ENCODE measurements at regions not wholly inside any gene's neighbourhood (a gene's known extent, or its start where the extent isn't known, plus 50 kb on each side); places are given as distances from the start of the nearest gene placed in this dataset.

DNA sequence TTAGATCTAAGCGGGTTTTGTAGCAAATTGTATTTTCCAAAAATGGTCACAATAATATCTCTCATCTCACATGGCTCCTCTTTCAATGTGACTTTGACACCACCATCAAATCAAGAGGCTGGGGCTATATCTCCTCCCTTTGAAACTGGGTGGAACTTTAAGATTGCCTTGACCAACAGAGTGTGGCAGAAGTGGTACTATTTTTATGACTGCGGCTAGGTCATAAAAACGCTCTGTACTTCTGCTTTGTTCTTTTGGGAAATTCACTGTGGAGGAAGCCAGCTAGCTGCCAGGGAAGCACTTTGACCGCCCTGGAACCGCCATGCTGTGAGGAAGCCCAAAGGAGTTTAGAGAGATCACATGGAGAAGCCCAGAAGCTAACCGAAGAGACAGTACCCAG, 50.7 kb upstream of the ACOT11 start:
- no peak for DNase-seq

DNA sequence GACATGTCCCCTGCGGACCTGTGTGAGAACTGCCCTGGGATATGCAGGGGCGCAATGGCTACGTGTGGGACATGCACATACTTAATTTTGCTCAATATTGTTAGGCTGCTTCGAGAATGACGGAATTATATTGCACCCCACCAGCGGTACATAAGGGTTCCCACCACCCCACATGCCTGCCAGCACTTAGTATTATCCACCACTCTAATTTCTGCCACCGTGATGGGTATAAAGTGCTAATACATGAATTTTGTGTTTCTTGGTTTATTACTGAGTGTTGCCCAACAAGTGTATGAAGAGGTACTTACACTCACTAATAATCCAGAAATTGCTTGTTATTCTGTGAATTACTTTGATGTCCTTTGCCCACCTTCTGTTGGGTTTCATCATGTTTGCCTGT, 52.1 kb upstream of the ACOT11 start:
- no peak for DNase-seq

DNA sequence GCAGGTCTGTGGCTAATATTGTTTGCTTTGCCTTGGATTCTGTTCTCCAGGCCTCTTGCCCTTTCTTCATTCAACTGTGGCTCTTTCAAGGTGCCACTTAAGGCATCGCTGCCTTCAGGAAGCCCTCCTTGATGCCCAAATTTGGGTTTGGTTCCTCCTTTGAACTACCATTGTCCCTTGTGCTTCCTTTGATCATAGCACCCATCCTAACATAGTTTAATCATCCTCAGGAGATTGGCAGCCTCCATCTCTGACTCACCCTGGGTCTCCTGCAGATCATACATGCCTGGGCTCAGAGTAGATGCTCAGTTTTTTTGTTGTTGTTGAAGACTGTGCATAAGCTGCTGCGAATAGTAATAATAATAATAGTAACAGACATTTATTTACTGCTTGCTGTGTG, 54.4 kb upstream of the ACOT11 start:
- DNase-seq: no peak

DNA sequence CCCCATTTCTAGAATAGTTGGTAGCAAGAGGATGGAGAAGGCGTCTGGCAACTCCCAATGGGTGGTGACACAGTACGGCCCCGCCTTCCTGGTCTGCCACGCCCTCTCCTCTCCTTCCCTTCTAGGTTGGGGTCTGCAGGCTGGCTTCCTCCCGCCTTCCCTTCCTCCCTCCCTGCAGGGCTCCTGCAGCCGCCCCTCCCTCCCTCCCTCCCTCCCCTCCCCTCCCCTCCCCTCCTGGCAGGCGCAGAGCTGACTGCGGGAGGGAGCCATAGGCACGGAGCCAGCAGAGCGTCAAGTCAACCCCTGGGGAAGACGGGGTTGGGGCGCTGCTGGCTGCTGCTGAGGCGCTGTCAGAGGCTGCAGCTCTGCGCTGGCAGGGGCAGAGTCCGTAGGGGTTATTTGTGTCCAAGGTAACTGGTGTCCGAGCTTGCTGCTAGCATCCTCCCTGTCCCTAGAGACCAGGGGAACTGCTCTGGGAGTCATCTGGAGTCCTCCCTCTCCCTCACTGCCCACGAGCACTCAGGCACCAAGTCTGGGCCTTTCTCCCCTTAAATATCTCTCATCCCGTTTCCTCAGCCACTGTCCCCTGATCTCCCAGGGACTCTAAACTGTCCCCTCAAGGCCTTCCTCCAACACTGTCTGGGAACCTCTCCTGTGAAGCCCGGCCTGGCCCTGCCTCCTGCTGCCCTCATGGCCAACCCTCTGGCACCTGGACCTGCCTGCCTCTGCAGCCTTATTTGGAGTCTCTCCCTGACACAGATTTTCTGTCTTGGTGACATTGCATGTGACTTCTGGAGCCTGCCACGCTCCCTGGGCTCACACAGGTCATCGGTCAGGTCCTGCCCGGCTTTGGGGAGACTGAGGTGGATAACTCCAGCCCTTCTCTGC, 57.4 kb upstream of the ACOT11 start:
- DNase-seq: no peak

DNA sequence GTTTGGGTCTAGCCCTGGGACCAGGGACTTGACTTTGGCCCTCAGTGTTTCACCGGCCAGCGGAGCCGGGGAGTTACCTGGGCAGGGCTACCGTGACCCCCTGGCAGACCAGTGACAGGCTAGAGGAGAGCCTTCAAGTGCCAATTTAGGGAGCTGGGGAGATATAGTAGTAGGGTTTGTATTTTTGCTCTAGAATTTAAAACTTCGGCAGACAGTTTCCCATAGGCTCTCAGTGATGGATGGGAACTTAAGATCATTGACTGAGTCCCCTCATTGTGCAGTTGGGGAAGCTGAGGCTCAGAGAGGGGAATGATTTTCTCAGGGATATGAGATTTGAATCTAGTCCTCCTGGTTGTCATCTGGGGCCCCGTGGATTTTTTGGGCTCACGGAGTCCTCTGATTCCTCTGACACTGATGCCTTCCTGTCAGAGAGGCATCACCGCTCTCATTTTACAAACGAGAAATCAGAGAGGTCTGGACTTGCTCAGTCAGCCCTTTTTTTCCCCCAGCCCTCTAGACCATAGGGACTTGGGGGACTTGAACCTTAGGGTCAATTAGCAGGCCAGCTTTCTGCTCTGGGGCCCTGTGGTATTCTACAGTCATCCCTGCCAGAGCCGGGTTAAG, 58.3 kb upstream of the ACOT11 start:
- DNase-seq: no peak

DNA sequence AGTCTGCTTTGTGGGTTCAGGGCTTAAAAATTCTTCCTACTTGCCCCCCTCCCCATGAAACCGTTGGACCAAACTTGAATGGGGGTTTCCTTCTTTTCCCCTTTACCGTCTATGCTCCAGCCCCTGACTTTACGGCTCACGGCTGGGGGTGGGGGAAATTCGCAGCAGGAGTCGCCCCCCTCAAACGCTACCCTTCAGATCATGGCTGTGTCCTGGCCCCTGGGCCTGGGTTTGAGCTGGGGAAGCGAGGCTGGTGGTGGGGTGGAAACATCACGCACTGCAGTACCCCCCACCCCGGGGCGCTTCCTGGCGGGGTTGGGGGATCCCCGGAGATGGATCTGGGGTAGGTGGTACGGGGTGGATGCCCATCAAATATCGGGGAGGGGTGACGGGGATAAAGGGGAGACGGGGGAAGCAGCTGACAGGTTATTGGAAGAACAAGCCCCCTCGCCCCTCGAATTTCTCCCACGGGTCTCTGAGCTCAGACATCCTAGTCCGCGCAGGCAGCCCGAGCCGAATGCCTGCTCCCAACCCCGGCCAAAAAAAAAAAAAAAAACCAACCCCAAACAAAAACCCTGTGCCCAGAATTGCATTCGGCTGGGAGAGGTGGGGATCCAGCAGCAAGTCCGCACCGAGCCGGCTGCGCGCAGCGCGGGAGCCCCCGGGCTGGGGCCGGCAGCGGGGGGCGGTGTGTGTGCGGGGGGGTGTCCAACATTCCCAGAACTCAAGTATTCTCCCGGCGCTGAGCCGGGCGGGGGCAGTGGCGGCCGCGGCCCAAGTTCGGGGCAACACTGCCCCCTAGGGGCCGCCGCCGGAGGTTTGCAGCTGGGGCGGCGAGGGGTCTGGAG, 59.0 kb upstream of the ACOT11 start:
- DNase-seq: peak; percentile 70

DNA sequence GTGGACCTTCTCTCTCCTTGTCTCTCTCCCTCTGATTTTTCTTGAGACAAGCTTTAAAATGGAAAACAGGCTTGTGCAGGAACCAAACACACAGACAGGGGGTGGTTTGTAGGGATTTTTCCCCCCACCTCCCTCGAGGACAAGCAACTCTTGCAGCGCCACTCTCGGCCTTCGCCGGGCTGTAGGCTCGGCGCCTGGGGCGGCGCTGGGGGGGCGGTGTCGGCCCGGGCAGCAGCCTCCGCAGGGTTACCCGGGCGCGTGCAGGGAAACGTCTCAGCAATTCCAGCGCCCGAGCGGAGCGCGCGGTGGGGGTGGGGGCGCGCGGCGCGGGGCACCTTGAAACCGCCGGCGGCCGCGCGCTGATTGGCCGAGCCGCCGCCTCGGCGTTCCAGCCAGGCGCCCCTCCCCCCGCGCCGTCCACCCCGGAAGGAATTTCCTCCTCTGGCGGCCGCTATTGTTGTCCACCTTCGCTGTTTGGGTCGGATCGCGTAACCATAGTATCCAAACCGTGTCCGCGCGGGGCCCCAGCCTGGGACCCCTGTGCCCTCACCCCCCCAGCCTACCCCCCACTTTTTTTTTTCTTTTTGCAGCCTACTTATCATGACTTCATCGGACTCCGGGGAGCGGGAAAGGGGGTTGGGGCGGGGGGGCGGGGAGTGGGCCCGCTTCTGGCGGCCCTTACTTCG, 59.8 kb upstream of the ACOT11 start:
- peak; percentile 73 for DNase-seq

DNA sequence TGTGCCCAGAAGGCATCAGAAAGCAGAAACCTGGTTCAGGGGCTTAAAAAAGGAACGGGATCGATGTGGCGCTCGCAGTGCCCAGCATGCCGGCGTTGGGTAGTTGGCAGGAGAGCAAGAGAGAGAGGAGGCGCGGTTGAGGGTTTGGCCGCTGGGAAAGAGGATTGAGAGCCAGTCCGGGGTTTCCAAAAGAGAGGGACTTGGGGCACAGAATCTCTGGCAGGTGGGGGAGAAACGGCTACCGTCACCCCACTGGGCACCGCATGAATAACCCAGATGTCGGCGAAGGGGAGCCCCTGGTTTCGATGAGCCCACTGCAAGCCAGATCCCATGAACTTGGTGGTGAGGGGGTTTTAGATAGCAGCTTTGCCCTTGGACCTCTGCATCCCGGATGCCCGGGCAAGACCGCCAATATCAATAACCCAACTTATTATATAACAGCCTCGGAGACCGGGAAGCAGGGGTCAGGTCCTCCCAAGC, 60.4 kb upstream of the ACOT11 start:
- no peak for DNase-seq

DNA sequence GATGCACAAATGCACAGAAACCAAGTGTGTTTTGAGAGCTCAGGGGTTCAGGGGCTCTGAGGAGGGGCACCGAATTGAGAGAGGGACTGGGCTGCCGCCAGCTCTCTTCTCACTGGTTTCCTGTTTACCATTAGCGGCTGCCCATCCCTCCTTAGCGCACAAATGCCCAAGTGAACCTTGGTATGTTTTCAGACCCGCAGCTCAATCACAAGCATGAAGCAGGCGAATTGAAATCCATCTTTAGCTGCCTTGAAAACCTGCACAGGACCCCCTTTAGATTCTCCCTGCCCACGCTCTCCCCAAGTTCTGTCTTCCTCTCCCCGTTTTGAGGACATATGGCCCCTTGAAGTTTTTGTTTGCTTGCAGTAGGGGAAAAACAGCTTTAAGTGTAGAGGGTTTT, 61.1 kb upstream of the ACOT11 start:
- DNase-seq: no peak

DNA sequence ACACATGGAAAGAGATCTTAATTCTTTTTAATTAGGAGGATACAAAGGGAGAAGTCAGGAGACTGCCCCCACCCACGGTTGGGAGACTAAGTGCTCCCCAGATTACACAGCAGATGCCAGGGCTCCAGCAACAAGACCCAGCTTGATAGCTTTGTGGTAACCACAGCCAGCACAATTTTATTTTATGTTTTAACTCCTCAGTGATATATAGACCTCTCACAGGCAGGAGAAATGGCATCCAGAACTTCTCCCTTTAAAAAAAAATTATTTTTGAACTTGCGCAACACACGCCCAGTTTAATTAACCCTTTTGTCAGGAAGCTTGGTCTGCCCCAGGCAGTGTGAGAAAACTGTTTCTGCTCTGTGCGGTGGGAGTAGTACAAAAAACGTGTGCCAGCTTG, 62.6 kb upstream of the ACOT11 start:
- DNase-seq: no peak

DNA sequence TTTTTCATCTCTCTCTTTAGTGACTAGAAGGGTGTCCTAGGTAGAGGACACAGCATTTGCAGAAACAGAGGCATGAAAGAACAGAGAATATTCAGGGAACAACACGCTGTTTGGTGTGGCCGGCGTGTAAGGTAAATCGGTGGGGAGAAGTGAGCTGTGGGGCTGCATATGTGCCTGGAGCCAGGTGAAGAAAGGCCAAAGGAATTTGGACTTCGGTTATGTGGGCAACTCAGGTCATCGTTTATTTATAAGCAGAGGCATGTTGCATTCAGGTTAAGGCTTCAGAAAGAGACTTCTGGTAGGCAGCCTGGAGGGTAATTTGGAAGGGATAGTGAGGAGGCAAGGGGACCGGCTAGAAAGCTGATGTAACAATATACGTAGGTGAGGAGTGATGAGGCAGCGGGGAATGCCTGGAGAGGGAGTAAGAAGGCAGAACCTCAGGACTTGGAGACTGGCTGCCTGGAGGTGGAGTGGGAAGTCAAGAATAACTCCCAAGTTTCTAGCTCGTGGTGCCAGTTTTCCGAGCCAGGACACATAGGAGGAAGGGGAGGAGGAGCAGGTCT, 64.1 kb upstream of the ACOT11 start:
- DNase-seq: no peak

DNA sequence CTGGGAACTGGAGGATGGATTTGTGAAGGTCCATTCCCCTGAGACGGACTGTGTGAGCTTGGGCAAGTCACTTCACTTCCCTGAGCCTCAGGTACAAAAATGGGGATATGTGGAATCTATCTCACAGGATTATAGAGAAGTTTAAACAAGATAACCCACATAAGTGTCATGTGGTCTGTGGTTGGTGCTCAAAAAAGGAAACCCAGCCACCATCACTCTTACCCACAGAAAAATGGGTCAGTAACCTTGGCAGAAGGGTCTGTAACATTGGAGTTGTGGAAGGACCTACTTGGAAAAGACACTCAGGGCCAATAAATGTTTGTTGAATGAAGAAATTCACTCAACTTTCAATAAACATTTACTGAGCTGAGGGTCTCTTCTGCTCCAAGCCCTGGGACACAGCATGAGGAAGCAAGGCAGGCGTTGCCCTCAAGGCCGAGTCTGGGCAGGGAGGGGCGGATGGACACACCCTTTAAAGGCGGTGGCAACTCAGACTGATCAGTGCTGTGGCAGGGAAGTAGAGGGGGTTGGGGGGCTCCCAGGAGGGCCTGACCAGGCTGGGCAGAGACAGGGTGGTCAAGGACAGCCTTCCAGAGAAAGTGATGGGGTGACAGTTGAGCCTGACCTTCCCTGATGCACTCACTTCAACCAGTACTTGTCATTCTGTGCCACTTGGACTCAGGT, 66.7 kb upstream of the ACOT11 start:
- DNase-seq: no peak

DNA sequence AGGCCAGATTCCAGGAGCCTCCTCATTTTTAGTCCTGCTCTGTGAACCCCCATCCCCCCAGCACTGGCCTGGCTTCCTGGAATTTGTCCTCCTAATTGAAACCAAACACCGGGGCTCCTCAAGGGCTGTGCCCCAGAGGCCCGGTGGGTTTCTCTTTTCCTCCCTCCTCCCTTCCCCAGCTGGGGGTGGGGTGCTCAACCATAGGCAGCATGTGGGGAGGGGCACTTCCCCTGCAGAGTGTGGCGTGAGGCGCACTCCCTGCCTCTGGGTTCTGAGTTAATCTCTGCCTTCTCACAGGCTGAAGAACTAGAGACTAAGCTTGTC, 67.5 kb upstream of the ACOT11 start:
- no peak for DNase-seq

DNA sequence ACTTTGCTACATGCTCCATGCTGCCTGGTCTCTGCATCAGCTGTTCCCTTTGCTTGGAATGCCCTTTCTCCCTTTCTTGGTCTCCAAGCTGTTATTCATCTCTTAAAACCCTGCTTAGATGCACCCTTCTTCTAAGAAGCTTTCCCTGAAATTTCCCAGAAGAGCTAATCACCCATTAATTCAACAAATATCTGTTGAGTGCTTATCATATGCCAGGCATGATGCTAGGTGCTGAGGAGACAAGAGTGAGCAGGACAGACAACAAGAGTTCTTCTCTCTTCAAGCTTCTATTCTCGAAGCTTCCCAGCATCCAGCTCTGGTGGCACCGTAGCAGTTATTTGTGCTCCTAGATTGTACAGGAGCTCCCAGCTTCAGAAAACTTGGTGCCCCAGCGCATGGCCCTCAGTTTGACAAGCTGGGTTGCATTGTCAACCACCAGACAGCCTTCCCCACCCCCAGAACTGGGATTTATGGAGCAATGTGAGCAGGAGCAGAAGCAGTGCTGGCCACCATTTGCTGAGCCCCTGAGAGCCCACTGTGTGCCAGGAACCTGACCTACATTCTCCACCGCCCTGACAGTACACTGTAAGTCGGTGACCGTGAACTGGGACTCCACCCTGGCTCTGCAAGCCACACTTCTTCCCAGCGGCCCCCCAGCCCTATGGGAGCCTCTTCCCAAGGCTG, 68.0 kb upstream of the ACOT11 start:
- DNase-seq: no peak

DNA sequence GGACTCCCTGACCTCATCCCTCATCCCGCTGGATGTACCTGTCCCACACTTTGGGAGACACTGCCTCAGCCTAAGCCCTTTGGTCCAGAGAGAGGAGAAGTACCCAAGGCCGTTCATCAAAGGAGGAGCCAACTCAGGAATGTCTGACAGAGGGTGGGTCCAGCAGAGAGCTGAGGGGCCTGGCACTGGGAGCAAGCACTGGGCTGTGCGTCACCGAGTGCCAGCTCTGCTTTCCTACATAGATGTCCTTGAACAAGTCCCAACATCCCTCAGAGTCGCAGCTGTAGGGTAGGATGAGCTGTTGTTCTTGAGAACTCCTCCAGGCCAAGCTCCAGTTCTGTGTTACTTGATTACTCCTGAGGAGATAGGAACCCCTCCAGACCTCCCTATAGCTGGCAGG, 68.8 kb upstream of the ACOT11 start:
- DNase-seq: no peak

DNA sequence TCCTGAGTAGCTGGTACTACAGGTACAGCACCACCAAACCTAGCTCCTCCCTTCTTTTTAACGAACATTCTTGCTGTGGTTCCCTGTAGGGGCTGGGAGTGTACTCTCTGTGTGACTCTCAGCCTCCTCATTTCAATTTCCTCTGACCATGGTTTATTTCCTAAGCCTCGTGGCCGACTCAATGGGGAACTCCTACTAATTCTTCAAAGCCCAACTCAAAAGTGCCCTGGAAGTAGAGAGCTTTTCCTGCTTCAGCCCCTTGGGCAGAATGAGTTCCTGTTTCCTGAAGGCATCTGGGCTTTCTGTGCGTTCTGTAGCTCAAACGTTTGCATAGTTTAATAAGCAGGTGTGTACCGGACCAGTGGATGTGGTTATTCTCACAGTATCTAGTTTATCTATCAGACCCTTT, 70.9 kb upstream of the ACOT11 start:
- no peak for DNase-seq

DNA sequence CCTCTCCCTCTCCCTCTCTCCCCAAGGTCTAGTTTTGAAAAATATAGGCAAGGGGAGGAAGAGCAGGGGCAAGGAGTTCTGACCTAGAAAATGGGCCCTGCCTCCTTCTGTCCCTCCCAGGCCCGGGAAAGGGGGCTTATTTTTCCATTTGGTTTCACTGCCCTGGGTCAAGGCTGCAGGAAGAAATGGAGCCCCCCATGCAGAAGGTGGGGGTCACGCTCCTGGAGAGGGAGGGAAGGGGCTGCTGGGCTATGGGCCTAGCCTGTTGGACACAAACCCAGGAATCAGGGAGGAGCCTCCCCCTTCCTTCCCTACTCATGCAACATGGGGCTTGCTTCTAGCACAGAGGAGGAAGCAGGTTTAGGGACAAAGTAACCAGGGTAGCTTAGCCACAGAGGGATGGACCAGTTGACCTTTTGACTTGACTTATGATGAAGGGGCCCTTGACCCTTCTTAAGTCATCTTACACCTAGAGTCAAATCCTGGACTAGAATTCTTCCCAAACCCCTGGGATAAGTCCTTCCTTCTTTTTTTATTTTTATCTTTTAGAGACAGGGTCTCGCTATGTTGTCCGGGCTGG, 70.4 kb upstream of the SSBP3 start:
- DNase-seq: no peak

DNA sequence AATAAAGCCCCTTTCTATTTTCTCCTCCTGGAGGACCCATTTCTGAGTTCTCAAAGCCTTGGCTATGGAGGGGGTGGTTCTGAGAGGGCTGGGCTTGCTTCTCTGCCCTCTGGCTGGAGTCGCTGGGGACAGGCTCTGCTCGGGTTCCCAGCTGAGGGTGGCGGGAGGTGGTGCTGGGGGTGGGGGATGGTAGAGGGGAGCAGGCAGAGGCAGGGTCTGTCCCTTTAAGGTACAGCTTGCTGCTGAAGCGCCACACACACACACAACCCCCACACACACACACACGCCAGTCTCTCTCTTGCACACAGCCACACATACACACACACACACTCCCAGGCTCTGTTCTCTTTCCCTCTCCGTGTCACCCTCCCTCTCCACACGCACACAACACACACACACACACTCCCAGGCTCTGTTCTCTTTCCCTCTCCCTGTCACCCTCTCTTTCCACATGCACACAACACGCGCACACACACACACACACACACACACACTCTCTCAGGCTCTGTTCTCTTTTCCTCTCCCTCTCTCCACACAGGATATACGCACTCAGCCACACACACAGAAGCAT, 69.8 kb upstream of the SSBP3 start:
- no peak for DNase-seq

DNA sequence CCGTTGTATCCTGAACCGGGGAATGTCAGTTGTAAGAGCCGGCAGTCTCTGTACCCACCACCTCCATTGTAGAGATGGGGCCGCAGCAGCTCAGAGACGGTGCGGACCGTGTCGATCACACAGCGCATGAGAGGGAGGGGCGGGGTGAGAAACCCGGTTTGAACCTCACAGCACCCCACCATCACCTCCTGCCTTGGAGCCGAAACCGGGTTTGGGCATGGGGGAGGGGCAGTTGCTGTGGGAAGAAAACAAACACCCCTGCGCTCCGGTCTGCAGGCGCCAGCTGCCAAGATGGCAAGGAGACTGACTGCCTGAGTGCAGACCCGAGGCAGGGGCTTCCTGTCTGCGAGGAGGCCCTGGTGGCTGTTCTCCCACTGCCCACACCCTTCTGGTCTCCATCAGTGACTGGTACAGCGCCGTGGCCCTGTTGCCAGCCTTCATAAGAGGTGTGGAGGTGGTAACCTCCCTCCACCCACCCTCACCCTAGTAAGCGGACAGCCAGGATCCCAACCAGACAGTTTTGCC, 69.2 kb upstream of the SSBP3 start:
- DNase-seq: no peak
